ENCODE measurements at regions not wholly inside any gene's neighbourhood (a gene's known extent, or its start where the extent isn't known, plus 50 kb on each side); places are given as distances from the start of the nearest gene placed in this dataset.

DNA sequence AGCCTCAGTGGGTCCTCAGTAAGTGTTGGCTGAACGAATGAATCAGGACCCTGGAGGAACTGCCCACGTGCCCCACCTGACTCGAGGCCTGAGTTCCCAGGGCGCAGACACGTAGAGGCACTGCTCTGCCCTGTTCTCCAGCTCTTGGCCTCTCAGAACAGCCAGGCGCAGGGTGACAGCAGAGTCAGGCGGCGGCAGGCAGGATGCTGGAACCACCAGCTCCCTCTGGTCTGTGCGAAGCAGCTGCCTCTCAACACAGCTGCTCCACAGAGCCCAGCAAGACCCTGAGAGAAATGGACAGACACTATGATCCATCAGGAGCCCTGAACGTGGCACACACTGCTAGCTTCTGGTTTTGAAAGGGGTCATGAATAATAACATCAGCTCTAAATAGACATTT, 53.1 kb upstream of the BCO1 start:
- no peak for DNase-seq (ENCODE audit: low spot score)

DNA sequence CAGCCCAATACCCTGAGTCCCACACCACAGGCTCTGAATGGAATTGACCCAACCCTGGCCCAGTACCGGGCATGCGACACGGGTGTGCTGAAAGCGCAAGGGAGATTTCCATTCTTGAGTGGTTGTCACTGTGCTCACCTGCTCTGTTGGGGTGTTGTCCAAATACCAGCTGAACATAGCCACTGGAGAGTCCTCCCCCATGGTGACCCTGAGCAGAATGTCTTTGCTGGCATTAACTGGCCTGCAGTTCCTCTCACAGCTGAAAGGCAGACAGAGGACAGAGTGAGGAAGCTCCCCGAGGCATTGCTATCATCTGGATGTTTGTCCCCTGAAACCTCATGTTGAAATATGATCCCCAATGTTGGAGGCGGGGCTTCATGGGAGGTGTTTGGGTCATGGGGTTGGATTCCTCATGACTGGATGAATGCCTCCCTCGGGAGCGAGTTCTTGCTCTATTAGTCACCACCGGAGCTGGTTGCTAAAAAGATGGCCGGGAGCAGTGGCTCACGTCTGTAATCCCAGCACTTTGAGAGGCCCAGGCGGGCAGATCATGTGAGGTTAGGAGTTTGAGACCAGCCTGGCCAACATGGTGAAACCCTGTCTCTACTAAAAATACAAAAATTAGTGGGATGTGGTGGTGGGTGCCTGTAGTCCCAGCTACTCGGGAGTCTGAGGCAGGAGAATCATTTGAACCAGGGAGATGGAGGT, 57.3 kb upstream of the BCO1 start:
- peak; percentile 93 for DNase-seq (ENCODE audit: low spot score)

DNA sequence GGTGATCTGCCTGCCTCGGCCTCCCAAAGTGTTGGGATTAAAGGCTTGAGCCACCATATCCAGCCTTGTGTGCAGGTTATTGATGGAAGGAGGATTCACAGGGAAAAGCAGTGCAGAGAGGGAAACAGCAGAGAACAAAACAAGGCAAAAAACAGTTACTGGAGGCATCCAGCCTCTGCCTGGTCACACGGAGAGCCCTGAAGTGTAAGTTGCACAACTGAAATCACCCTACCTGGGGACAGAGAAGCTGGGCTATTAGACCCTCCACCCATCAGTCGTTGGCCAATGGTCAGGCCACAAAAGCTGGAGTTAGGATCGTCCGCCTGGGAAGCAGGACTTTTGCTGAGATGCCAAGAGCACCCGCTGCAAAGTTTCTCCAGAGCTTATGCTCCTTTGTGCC, 57.9 kb upstream of the BCO1 start:
- no peak for DNase-seq (ENCODE audit: low spot score)

DNA sequence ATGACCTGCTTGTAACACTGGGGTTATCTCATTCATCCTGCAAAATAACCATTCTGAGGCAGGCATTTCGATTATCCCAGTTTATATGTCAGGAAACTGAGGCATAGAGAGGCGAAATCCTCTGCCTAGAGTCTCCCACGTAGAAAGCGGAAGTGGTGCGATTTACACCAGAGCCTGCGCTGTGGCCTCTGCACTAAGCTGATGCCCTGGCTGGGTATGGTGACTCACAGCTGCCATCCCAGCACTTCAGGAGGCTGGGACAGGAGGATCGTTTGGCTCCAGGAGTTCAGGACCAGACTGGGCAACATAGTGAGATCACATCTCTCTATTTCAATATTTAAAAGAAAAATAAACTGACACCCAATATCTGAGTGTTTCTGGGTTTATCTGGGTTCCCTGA, 59.3 kb upstream of the BCO1 start:
- no peak for DNase-seq (ENCODE audit: low spot score)

DNA sequence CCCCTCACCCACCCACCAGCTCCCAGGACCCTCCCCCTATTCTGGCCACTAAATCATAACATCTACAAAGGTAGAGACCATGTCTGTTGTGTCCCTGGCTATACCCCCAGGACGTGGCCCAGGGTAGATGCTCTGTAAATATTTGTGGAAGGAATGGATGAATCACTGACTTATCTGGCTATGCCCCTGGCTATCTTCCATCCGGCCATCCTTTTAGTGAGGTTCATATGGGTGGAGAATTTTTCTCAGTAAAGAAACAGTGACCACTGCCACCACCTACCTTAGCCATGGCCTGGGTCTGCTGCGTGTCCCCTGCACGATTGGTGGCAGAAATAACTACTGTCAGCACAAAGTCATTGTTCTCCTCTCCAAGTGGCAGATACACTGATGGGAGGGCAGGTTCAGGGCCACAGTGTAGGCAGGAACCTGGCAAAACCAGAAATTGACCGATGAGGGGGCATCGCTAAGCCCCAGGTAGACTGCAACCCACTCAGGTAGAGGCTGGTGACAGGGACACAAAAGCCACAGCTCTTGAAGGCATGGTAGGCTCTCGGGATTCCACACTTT, 63.1 kb upstream of the BCO1 start:
- DNase-seq (ENCODE audit: low spot score): peak; percentile 72

DNA sequence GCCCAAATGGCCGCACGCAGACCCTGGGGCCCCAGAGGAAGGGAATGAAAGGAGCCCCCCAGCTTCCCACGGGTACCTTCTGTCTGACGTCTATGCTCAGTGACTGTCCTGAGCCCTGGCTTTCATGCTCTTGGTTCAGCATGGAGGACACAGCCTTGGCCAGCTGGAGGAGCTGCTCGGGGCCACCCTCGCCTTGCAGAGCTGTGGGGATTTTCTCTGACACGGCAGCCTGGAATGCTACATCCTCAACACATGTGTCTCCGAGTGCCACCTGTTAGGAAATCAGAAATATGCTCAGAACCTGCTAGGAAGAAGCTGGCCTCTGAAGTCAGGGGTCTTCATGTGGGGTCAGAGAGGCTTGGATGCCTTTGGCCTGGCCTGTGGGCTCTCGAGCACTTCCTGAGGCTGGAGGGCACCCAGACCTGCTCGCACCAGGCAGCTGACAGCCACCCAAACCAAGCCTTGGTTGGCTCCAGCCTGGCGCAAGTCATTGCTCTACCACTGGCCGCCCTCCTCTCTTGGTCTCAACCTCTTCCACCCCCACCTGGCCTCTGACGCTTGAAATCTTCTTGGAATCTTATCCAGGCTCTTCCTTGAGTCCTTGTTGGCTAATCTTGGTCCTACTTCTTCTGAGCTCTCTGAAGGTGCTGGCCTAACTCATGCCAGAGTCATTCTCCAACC, 63.7 kb upstream of the BCO1 start:
- DNase-seq (ENCODE audit: low spot score): peak; percentile 27

DNA sequence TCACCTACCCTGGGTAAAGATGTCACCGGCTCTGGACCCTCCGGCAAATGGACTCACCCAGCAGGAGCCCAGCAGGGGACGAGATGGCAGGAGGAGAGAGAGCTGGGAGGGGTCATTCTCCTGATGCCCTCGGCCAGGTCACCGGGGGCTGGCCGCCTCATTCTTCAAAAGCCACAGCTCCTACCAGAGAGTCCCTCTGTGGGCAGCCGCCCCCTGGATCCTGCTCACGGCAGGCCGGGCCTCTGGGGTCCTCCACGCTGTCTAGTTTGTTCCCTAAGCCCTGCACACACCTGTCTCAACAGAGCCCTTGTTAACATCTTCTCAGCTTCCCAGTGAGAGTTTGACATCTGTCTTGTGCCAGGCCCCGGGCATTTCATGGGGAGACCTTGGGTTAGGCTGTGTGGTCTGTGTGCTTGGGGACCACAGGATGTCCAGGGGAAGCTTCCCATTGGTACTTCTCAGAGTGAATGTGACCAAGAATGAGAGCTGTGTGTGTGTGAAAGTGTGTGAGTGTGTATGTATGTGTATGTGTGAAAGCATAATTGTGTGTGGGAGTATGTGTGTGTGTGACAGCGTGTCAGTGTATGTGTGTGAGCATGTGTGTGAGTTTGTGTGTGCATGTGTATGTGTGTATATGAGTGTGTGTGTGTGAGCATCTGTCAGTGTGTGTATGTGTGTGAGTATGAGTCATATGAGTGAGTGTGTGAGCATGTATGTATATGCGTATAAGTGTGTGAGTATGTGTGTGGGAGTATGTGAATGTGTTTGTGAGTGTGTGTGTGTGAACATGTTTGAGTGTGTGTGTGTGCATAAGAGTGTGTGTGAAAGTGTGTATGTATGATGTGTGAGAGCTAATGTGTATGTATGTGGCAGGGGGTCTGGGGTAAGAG, 65.5 kb upstream of the BCO1 start:
- no peak for DNase-seq (ENCODE audit: low spot score)

DNA sequence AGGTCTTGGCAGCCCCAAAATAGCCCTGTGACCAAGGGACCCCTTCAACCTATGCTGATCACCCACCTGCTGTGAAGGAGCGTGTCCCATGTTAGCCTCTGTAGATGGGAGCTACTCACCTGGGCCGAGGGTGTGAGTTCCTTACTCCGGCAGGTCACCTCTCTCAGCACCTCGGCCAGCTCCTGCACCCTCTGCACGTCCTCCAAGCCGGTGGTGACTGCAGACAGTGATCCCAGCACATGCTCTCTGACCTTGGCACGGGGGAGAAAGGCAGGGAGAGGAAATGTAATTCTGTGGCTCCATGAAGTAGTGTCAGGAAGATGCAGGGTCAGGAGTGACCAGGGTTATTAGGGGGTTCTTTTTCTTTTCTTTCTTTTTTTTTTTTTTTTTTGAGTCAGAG, 67.7 kb upstream of the BCO1 start:
- no peak for DNase-seq (ENCODE audit: low spot score)

DNA sequence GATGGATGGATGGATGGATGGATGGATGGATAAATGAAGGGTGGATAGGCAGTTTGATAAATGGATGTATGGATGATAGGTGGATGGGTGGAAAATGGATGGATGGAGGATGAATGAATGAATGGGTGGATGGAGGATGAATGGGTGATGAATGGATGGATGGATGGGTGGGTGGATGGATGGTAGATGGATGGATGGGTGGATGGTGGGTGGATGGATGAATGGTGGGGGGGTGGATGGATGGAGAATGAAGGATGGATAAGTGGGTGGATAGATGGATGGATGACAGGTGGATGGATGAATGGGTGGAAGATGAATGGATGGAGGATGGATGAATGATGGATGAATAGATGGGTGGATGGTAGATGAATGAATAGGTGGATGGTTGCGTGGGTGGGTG, 70.1 kb upstream of the BCO1 start:
- no peak for DNase-seq (ENCODE audit: low spot score)

DNA sequence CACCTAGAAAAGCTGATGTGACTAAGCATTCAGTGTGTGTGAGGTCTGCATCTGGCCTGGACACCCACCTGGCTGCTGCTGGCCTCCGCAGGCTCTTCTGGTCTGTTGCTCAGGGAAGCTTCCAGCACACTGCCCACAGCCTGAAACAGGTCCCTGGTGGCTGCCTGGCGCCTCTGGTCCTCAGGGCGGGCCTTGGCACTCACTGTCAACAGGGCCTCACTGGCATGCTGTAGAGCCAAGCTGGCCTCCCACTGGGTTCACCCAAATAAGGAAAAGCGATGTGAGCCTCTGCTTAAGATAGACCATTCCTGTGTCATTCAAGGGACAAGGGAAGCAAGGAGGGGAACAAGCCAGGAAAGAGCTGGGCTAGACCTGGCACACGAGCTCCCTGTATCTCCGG, 70.6 kb upstream of the BCO1 start:
- no peak for DNase-seq (ENCODE audit: low spot score)

DNA sequence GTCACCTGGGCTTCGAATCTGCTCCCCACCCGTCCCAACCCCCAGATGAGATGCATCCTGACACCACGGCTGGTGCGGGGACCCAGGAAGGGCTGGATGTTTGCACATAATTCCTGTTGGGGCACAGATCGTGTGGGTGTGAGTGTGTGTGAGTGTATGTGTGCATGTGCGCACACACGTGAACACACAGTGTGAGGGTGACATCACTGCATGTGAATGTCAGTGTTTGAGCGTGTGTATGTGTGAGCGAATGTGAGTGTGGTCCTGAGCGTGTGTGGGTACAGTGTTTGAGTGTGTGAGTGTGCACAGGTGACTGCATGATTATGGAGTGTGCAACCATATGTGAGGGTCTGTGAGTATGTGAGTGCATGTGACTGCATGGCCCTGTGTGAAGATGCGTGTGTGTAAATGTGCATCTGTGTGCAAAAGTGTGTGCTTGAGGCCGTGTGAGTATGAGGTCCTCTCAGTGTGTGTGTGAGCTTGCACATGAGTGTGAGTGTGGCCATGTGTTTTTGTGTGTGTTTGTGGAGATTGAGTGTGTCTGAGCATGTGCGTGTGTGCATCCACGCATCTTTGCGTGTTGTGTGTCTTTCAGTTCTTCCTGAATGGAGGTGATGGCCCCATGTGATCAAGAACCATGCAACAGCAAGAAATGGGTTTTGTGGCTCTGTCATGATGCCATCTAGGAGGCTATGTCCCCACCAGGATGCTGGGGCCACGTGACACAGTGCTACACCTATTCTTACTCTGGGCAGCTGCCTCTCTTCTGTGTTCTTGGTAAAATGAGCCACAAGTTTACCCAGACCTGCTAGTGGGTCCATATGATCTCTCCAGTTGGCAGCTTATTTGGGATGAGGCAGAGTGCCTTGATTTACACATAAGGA, 70.5 kb upstream of the GCSH start:
- no peak for DNase-seq (ENCODE audit: low spot score)

DNA sequence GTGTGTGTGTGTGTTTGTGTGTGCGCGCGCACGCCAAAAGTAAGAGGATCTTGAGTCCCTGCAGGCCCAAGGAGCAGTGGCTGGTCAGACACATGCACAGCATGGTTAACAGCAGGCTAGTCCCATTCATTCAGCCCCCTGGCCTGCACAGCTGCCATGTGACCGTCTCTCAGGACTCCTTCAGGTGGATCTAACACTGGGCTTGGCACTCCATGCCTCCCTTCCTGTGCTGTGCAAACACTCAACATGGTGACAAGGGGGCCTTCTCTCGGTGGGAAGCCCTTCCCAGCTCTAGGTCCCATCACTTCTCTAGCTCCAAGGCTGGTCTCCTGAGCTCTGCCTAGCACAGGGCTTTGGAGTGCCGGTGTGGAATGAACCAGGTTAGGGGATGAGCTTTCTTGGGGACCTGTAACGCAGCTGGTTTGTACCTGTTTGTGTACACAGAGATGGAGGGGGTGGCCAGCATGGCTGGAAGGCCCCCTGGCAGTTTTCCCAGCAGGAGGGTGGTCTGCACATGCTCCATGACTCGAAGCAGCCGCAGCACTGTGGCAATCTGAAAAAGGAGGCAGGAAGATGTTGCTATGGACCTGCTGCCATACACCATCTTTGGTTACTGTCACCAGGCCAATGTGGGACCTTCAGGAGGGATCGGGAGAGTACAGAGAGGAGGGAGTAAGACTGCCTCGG, 69.4 kb upstream of the GCSH start:
- no peak for DNase-seq (ENCODE audit: low spot score)

DNA sequence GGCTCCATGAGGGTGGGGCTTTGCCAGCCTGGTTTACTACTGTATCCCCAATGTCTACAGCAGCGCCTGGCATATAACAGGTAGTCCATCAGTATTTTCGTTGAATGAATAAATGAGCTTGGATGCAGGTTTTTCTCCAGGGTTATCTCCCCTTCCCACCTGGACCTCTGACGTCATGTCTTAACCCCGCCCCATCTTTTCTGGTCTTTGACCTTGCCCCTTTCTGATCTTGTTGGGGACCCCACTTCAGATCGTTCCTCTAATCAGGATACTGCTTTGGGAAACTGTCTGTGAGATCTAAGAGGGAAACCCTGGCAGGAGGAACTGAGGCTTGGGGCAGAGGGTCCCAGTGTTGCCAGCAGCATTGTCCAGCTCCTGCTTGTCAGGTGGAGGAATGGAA, 68.8 kb upstream of the GCSH start:
- DNase-seq (ENCODE audit: low spot score): no peak

DNA sequence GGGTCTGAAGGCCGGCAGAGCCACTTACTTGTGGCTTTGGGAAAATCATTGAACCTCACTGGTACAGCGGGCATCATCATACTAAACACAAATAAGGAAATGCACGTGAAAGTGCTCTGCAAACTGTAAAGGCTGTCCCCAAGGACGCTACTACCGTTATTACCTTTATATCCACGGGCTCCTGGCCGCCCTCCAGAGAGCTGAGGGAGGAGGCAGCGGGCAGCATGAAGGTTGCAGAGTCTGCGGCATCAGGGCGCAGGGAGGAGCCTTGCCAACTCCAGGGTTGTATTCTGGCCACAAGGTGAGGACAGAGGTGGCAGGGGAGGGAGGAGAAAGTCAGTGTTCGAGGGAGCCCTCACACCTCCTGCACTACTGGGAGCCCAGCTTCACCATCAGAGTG, 68.3 kb upstream of the GCSH start:
- no peak for DNase-seq (ENCODE audit: low spot score)

DNA sequence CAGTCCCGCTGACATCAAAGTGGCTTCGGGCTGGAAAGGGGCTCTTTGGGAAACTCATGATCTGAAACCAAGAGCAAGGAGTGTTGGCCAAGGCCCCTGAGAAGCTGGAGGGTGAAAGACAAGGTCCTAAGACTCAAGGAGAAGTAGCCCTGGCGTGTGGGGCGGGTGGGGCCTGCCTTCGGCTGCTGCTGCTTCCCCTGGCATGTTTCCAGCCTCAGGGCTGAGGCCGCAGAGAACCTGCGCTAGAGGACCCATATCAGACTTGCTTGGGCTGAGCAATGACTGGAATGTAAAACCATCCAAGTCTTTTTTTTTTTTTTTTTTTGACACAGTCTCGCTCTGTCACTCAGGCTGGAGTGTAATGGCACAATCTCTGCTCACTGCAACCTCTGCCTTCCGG, 67.5 kb upstream of the GCSH start:
- DNase-seq (ENCODE audit: low spot score): no peak

DNA sequence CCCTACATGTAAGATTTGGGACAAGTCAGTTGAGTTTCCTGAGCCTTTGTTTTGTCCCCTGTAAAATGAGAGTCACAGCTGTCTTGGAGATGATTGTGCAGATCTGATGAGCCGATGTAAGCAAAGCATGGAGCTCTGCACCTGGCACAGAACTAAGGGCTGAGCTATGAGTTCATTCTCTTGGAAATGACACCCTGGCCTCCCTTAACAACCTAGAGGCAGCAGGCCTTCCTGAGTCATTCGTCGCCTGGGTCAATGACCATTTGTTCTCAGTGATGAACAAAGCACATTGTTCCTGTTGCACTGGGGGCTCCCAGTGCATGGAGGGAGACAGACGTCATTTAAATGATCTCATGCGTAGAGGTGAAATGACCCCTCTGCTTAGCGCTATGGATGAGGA, 62.8 kb upstream of the GCSH start:
- no peak for DNase-seq (ENCODE audit: low spot score)

DNA sequence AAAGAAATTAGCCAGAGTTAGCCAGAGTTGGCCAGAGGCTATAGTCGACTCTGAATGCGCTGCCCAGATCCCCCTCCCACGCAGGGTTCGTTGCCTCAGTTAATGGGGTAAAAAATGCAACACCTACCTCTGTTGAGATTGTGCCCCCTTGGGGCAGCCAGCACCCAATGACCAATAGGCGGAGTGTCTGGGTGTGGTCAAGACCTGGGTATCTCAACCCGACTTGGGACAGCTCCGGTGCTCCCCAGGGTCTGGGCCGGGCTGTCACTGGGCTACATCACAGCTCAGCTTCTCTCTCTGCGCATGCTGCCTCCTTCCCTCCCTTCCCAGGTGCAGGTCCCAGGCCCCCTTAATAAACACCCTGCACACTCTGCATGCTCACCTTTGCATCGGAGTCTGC, 59.6 kb upstream of the GCSH start:
- no peak for DNase-seq (ENCODE audit: low spot score)

DNA sequence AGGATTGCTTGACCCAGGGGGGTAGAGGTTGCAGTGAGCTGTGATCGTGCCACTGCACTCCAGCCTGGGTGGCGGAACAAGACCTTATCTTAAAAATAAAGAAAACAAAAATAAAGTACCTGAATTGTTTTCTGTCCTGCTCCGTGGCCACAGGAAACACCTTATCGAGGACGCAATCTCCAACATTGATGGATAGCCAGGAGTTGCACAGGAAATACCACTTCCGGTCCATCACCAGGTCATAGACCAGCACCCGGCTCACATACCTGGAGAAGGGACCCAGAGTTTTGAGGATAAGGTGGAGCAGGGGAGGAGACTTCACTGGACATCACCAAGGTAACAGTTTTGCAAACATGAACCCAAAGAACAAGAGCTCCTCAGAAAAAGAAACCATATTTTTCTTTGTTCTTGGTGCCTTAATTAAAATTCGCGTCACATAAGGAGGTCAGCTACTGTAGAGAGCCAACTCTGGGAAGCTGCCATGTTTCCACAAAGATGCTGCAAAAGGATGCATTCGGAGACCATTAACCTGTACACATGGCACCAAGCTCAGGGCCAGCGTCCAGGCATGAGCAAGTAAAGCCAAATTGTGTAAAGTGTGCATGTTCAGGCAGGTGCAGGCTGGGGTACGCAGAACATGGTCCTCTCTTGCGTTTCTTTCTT, 55.6 kb upstream of the GCSH start:
- no peak for DNase-seq (ENCODE audit: low spot score)

DNA sequence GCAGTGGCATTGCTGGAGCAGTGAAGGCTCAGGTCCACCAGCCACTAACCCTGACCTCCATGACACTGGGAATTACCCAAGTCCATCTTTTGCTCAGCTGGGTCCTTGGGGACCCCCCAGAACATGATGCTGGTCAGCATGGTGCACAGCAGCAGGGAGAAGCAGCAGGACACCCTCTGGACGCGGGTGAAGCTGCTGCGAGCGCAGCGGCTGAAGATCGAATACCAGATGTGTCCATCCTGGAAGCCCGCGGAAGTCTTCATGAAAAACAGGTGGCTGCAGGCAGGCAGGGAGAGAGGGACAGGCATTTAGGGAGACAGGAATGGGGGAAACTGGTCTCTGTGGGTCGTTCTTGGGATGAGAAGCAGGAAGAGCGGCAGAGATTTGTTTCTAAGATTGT, 53.4 kb upstream of the GCSH start:
- DNase-seq (ENCODE audit: low spot score): no peak

DNA sequence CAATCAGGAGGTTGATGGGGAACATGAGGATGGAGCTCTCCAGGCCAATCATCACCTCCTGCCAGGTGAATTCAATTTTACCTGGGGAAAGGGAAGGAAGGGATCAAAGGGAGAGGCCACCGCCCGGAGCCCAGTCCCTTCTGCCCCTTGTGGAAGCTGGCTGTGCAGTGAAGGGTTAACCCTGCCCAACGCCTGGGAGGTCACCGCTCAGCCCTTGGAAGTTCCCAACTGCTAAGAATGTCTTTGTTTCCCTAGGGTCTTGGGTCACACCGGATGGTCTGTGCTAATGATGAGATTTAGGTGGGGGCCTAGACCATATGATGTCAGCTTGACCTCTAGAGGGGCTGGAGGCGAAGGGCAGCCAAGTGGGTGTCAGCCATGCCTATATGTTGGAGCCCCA, 52.1 kb upstream of the GCSH start:
- DNase-seq (ENCODE audit: low spot score): no peak

All from GM03348 (cell line).